ENCODE measurements at regions not wholly inside any gene's neighbourhood (a gene's known extent, or its start where the extent isn't known, plus 50 kb on each side); places are given as distances from the start of the nearest gene placed in this dataset.

DNA sequence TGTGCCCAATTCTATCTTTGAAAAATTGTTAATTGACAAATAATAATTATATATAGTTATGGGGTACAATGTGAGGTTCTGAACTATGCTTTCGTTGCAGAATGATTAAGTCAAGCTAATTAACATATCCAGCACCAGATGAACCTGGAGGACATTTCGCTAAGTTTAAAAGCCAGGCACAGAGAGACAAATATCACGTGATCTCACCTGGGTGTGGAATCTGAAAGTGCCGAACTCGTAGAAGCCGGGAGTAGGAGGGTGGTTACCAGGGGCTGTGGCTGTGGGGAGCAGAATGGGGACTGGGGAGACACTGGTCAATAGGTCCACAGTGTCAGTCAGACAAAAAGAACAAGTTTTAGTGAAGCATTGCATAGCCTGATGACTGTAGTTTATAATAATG lies 332.9 kb upstream of the SHH start:
- TF ChIP-seq, protein P1, sequence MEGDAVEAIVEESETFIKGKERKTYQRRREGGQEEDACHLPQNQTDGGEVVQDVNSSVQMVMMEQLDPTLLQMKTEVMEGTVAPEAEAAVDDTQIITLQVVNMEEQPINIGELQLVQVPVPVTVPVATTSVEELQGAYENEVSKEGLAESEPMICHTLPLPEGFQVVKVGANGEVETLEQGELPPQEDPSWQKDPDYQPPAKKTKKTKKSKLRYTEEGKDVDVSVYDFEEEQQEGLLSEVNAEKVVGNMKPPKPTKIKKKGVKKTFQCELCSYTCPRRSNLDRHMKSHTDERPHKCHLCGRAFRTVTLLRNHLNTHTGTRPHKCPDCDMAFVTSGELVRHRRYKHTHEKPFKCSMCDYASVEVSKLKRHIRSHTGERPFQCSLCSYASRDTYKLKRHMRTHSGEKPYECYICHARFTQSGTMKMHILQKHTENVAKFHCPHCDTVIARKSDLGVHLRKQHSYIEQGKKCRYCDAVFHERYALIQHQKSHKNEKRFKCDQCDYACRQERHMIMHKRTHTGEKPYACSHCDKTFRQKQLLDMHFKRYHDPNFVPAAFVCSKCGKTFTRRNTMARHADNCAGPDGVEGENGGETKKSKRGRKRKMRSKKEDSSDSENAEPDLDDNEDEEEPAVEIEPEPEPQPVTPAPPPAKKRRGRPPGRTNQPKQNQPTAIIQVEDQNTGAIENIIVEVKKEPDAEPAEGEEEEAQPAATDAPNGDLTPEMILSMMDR (IDR thresholded peaks at IDR 0.05): no peak
- no peak for TF ChIP-seq POLR2A (IDR thresholded peaks at IDR 0.05)

Data from esophagus squamous epithelium (tissue), 4 donors.